ENCODE measurements at regions not wholly inside any gene's neighbourhood (a gene's known extent, or its start where the extent isn't known, plus 50 kb on each side); places are given as distances from the start of the nearest gene placed in this dataset.

DNA sequence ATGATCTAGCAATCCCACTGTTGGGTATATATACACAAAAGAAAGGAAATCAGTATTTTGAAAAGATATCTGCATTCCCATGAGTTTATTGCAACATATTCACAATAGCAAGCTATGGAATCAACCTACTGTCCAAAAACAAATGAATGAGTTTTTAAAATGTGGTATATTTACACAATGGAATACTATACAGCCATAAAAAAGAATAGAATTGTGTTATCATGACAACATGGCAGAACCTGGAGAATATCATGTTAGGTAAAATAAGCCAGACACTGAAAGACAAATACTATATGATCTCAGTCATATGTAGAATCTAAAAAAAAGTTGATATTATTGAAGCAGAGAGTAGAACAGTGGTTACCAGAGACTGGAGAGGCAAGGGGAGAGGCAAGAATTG lies 732.6 kb downstream of the MCTP2 start:
- no peak overlapping the region for H3K4me3 Mint-ChIP-seq (ENCODE audit: unreplicated experiment)
- DNase-seq (ENCODE audit: unreplicated experiment), result no peak
- no peaks in the 10 kb centered on the region for H3K27me3 Mint-ChIP-seq (ENCODE audit: insufficient read depth, unreplicated experiment)
- H3K9me3 Mint-ChIP-seq (ENCODE audit: unreplicated experiment), result peaks cover 11% of the 10 kb centered on the region
- CTCF ChIA-PET, result no interaction called here
- POLR2A ChIA-PET, result interaction anchor here (1.8 kb wide), 1 partner anchor 56 kb away, joined by 3 read pairs; no protein-coding TSS in a partner anchor
- no TSS peak for BruUV-seq (replicated peaks)
- H3K36me3 Mint-ChIP-seq (ENCODE audit: insufficient read depth, unreplicated experiment), result no peaks in the 10 kb centered on the region
- H3K4me1 Mint-ChIP-seq (ENCODE audit: insufficient read depth, unreplicated experiment), result no peaks in the 10 kb centered on the region
- intact Hi-C loops (cut with micrococcal nuclease), result no loop called here
- H3K27ac Mint-ChIP-seq (ENCODE audit: low read depth, unreplicated experiment), result peak overlapping the region; percentile 87
- TF ChIP-seq, protein P1, sequence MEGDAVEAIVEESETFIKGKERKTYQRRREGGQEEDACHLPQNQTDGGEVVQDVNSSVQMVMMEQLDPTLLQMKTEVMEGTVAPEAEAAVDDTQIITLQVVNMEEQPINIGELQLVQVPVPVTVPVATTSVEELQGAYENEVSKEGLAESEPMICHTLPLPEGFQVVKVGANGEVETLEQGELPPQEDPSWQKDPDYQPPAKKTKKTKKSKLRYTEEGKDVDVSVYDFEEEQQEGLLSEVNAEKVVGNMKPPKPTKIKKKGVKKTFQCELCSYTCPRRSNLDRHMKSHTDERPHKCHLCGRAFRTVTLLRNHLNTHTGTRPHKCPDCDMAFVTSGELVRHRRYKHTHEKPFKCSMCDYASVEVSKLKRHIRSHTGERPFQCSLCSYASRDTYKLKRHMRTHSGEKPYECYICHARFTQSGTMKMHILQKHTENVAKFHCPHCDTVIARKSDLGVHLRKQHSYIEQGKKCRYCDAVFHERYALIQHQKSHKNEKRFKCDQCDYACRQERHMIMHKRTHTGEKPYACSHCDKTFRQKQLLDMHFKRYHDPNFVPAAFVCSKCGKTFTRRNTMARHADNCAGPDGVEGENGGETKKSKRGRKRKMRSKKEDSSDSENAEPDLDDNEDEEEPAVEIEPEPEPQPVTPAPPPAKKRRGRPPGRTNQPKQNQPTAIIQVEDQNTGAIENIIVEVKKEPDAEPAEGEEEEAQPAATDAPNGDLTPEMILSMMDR (IDR thresholded peaks at IDR 0.05; ENCODE audit: unreplicated experiment), result no peak

DNA sequence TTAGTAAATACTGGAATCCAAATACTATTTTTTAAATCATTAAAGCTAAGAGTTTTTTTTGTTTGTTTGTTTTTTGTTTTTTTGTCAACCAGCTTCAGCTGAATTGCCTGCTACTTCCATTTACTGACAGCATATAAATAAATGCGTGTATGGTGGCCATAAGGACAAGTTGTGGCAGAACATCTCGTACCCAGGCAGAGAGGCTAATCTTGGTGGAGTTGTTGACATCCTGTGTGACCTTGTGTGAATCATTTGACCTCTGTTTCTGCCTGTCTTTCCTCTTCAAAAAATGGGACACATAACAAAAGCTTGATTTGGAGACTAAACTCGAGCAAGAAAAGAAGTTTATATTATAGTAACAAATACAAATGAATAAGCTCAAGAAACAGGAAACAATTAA lies 734.2 kb downstream of the MCTP2 start:
- peak; percentile 12 for DNase-seq (ENCODE audit: unreplicated experiment)
- ChIA-PET POLR2A (interaction anchor here (0.7 to 1.8 kb wide), 4 partner anchors 9 to 274 kb away, joined by 3 to 4 read pairs (median 3); no protein-coding TSS in a partner anchor), CTCF (interaction anchor here (0.7 to 0.9 kb wide), 2 partner anchors 24 to 52 kb away, joined by 3 read pairs; no protein-coding TSS in a partner anchor)
- intact Hi-C loops (cut with micrococcal nuclease), result no loop called here
- Mint-ChIP-seq H3K27ac (ENCODE audit: low read depth, unreplicated experiment) (peak overlapping the region; percentile 25), H3K4me3 (ENCODE audit: unreplicated experiment) (no peak overlapping the region), H3K36me3 (ENCODE audit: insufficient read depth, unreplicated experiment) (no peaks in the 10 kb centered on the region), H3K9me3 (ENCODE audit: unreplicated experiment) (peaks cover 7% of the 10 kb centered on the region), H3K27me3 (ENCODE audit: insufficient read depth, unreplicated experiment) (no peaks in the 10 kb centered on the region), H3K4me1 (ENCODE audit: insufficient read depth, unreplicated experiment) (no peaks in the 10 kb centered on the region)
- TF ChIP-seq, protein P1 (IDR thresholded peaks at IDR 0.05; ENCODE audit: unreplicated experiment), result no peak
- no TSS peak for BruUV-seq (replicated peaks)

GRCh38 chr15:94968133-94968532 lies 736.8 kb downstream of the MCTP2 start:
- H3K27ac Mint-ChIP-seq (ENCODE audit: low read depth, unreplicated experiment), result no peak overlapping the region
- TF ChIP-seq, protein P1 (IDR thresholded peaks at IDR 0.05; ENCODE audit: unreplicated experiment), result no peak
- H3K36me3 Mint-ChIP-seq (ENCODE audit: insufficient read depth, unreplicated experiment), result no peaks in the 10 kb centered on the region
- peaks cover 7% of the 10 kb centered on the region for H3K4me1 Mint-ChIP-seq (ENCODE audit: insufficient read depth, unreplicated experiment)
- DNase-seq (ENCODE audit: unreplicated experiment), result no peak
- H3K27me3 Mint-ChIP-seq (ENCODE audit: insufficient read depth, unreplicated experiment), result no peaks in the 10 kb centered on the region
- H3K4me3 Mint-ChIP-seq (ENCODE audit: unreplicated experiment), result no peak overlapping the region
- BruUV-seq (replicated peaks), result no TSS peak
- intact Hi-C loops (cut with micrococcal nuclease), result no loop called here
- POLR2A ChIA-PET, result no interaction called here
- CTCF ChIA-PET, result no interaction called here
- peaks cover 7% of the 10 kb centered on the region for H3K9me3 Mint-ChIP-seq (ENCODE audit: unreplicated experiment)

DNA sequence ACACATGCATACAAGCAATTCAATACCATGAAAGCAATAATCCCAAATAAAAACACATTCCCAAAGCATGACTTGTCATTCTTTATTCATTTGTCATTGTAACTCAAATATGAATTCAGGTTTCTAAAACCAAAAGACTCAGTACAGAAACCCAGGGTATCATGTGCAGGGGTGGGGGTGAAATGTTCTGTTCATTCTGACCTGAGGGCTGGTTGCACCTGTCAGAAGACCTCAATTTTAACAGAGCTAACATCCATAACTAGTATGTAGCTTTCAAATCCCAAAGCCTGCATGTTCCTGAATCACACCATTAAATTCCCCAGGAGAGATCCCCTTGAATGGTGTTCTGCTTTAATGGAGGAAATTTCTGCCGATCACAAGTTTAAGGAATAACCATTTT lies 738.7 kb downstream of the MCTP2 start:
- no peak overlapping the region for H3K27ac Mint-ChIP-seq (ENCODE audit: low read depth, unreplicated experiment)
- no peaks in the 10 kb centered on the region for H3K9me3 Mint-ChIP-seq (ENCODE audit: unreplicated experiment)
- ChIA-PET POLR2A (no interaction called here), CTCF (interaction anchor here (0.7 kb wide), 1 partner anchor 11 kb away, joined by 3 read pairs; no protein-coding TSS in a partner anchor)
- TF ChIP-seq, protein P1 (IDR thresholded peaks at IDR 0.05; ENCODE audit: unreplicated experiment), result no peak
- BruUV-seq (replicated peaks), result no TSS peak
- no peaks in the 10 kb centered on the region for H3K36me3 Mint-ChIP-seq (ENCODE audit: insufficient read depth, unreplicated experiment)
- H3K27me3 Mint-ChIP-seq (ENCODE audit: insufficient read depth, unreplicated experiment), result no peaks in the 10 kb centered on the region
- intact Hi-C loops (cut with micrococcal nuclease), result no loop called here
- DNase-seq (ENCODE audit: unreplicated experiment), result no peak
- no peak overlapping the region for H3K4me3 Mint-ChIP-seq (ENCODE audit: unreplicated experiment)
- peaks cover 7% of the 10 kb centered on the region for H3K4me1 Mint-ChIP-seq (ENCODE audit: insufficient read depth, unreplicated experiment)

All from MCF 10A (cell line).